Activated CD8-positive, alpha-beta T cell treated with anti-CD3 and anti-CD28 coated beads for 36 hours (primary cell): ENCODE measurements at regions not wholly inside any gene's neighbourhood (a gene's known extent, or its start where the extent isn't known, plus 50 kb on each side); places are given as distances from the start of the nearest gene placed in this dataset.
"Not testable (repeated sequence)": the region's sequence is repeated elsewhere in the genome, so short reads cannot be mapped to it uniquely, and the experiment has no call there.

Experiments
- ATAC-seq: fragments of 200-7000 bp; cut with Tn5 transposase; one replicate; pipeline ENCODE4 v1.10.0; 2021; ENCODE audit warnings: mild to moderate bottlenecking, moderate library complexity
- CTCF ChIA-PET: fragments of 350-600 bp; sonication (Branson Sonifier 250); formaldehyde crosslinking; loops from one replicate; lab custom pipeline; 2021; ENCODE audit warnings: antibody characterized with exemption; lab: Charles Lee
- POLR2A ChIA-PET: fragments of 350-600 bp; sonication (Branson Sonifier 250); formaldehyde crosslinking; loops from one replicate; lab custom pipeline; 2021; ENCODE audit warnings: antibody characterized with exemption; lab: Charles Lee
- DNase-seq: peaks from one replicate; pipeline ENCODE4 v3.0.0-alpha.2; 2020
- H3K27ac Mint-ChIP-seq: one replicate; pipeline ENCODE4 v1.8.0; 2021; ENCODE audit warnings: mild to moderate bottlenecking, mixed read lengths
- H3K27me3 Mint-ChIP-seq: one replicate; pipeline ENCODE4 v1.8.0; 2021; ENCODE audit warnings: mixed read lengths
- H3K36me3 Mint-ChIP-seq: one replicate; pipeline ENCODE4 v1.8.0; 2021; ENCODE audit warnings: low read depth, mixed read lengths
- H3K4me1 Mint-ChIP-seq: one replicate; pipeline ENCODE4 v1.8.0; 2021; ENCODE audit warnings: low read depth, mixed read lengths
- H3K4me3 Mint-ChIP-seq: one replicate; pipeline ENCODE4 v1.8.0; 2021; ENCODE audit warnings: mild to moderate bottlenecking, moderate library complexity, mixed read lengths
- H3K9me3 Mint-ChIP-seq: one replicate; pipeline ENCODE4 v1.8.0; 2021; ENCODE audit warnings: mixed read lengths
- intact Hi-C: fragments of 100-400 bp; cut with micrococcal nuclease; formaldehyde crosslinking; loops from one replicate; pipeline ENCODE4 v1.10.0; 2022
- TF ChIP-seq, protein P1 (sequence below): fragments of 200-600 bp; IDR thresholded peaks from one replicate; pipeline ENCODE4 v1.8.0; 2022; ENCODE audit warnings: antibody characterized with exemption, mild to moderate bottlenecking

DNA sequence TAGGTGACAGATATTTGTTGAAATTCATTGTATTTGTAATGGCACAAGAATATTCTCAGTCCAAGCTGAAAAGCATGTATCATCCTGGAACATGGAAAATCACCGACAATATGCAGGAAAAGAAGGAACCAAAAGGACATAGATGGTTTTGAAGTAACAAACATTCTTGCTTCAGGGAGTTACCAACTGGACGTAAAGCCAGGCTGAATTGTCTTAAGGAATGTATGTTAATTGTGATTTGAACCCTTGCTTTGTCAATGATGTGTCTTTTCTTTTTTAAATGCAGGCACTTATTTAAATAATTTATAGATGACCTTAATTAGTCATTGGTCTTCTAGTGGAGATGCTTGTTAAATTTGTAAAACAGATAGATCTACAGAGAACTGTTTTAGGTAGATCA, 489.4 kb upstream of the ZP4 start:
- Mint-ChIP-seq H3K9me3 (peaks cover 14% of the 10 kb centered on the region), H3K36me3 (no peaks in the 10 kb centered on the region), H3K27ac (no peak overlapping the region), H3K4me1 (no peaks in the 10 kb centered on the region), H3K4me3 (no peak overlapping the region), H3K27me3 (no peaks in the 10 kb centered on the region)
- ATAC-seq = no peak
- intact Hi-C loops = no loop called here
- DNase-seq = no peak
- TF ChIP-seq, protein P1, sequence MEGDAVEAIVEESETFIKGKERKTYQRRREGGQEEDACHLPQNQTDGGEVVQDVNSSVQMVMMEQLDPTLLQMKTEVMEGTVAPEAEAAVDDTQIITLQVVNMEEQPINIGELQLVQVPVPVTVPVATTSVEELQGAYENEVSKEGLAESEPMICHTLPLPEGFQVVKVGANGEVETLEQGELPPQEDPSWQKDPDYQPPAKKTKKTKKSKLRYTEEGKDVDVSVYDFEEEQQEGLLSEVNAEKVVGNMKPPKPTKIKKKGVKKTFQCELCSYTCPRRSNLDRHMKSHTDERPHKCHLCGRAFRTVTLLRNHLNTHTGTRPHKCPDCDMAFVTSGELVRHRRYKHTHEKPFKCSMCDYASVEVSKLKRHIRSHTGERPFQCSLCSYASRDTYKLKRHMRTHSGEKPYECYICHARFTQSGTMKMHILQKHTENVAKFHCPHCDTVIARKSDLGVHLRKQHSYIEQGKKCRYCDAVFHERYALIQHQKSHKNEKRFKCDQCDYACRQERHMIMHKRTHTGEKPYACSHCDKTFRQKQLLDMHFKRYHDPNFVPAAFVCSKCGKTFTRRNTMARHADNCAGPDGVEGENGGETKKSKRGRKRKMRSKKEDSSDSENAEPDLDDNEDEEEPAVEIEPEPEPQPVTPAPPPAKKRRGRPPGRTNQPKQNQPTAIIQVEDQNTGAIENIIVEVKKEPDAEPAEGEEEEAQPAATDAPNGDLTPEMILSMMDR = no peak
- POLR2A ChIA-PET = no interaction called here
- CTCF ChIA-PET = no interaction called here

DNA sequence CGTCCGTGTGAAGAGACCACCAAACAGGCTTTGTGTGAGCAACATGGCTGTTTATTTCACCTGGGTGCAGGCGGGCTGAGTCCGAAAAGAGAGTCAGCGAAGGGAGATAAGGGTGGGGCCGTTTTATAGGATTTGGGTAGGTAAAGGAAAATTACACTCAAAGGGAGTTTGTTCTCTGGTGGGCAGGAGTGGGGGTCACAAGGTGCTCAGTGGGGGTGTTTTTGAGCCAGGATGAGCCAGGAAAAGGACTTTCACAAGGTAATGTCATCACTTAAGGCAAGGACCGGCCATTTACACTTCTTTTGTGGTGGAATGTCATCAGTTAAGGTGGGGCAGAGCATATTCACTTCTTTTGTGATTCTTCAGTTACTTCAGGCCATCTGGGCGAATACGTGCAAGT, 488.7 kb upstream of the ZP4 start:
- intact Hi-C loops, DNase-seq, CTCF ChIA-PET, H3K4me3 Mint-ChIP-seq, ATAC-seq, POLR2A ChIA-PET, H3K27me3 Mint-ChIP-seq, H3K36me3 Mint-ChIP-seq, H3K27ac Mint-ChIP-seq, H3K4me1 Mint-ChIP-seq: not testable (repeated sequence)
- peaks cover 14% of the 10 kb centered on the region for H3K9me3 Mint-ChIP-seq

DNA sequence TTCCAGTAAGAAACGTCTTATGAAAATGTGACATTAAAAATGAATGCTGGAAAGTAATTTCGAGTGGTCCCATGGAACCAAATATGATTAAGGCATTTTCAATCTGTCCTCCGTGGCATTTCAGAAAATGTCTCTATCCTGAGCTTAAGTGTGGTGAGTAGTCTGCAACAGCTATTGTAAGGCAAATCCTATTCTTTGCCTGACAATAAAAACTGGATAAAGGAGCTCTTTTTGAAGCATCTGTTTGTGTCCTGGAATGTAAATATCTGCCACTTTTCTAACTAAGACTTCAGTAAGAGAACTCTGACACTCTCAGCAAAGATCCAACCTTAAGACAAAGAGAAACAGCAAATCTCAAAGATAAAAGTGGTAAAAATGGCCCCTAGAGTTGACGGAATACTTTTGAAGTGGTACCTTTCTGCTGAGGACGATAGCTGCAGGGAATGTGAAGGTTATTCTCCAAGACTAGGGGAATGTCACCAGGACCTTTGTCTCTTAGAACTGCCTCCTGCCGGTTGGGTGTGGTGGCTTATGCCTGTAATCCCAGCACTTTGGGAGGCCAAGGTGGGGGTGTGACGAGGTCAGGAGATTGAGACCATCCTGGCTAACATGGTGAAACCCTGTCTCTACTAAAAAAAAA, 486.7 kb upstream of the ZP4 start:
- ATAC-seq (no peak), DNase-seq (no peak)
- TF ChIP-seq, protein P1 = no peak
- no peak overlapping the region for H3K4me3 Mint-ChIP-seq
- peaks cover 14% of the 10 kb centered on the region for H3K9me3 Mint-ChIP-seq
- H3K27me3 Mint-ChIP-seq = no peaks in the 10 kb centered on the region
- no peak overlapping the region for H3K27ac Mint-ChIP-seq
- H3K36me3 Mint-ChIP-seq = no peaks in the 10 kb centered on the region
- ChIA-PET CTCF (no interaction called here), POLR2A (no interaction called here)
- no peaks in the 10 kb centered on the region for H3K4me1 Mint-ChIP-seq
- intact Hi-C loops = no loop called here

DNA sequence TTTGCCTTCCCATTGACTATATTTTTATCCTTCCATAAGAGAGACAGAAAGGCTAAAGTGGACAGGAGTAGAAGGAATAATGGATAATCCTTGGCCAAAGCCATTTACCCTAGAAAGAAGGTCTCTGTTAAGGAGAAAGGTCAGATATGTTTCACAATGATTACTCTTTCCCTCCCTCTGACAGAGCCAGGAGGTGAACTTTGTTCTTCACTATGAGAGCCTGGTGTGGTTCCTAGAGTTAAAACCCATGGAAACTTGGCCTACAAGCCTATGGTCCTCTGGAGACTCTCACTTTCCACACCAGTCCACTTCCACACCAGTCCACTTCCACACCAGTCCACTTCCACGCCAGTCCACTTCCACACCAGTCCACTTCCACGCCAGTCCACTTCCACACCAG, 479.9 kb upstream of the ZP4 start:
- Mint-ChIP-seq H3K27me3 (no peaks in the 10 kb centered on the region), H3K4me3 (no peak overlapping the region), H3K36me3 (no peaks in the 10 kb centered on the region), H3K9me3 (peaks cover 13% of the 10 kb centered on the region), H3K4me1 (no peaks in the 10 kb centered on the region), H3K27ac (no peak overlapping the region)
- ATAC-seq (no peak), DNase-seq (no peak)
- intact Hi-C loops = no loop called here
- POLR2A ChIA-PET = no interaction called here
- TF ChIP-seq, protein P1 = no peak
- CTCF ChIA-PET = no interaction called here

DNA sequence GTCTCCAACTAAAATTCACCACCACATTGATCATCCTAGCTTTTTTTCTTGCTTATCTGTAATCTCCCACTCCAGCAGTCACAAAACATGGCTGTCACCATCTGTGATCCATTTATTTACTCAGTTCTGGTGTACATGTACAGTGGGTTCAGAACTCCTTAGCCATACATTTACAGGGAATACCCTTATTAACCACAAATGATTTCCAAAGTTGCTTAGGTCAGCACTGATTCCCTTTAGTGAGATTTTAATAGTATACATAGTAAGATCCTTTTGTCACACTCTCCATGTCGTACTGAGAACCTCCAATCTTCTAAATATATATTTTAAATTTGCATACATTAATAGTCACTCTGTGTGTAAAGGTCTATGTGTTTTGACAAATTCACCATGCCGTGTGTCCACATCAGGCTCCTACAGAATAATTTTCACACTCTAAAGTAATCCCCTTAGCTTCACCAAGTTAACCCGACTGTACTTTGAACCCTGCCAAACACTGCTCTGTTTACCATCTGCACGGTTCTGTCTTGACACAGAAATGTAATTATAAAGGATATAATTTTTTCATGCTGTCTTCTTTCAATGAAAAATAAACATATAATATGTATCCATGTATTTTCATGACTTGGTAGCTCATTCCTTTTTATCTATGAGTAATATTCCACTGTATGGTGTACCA, 473.6 kb upstream of the ZP4 start:
- H3K4me3 Mint-ChIP-seq = no peak overlapping the region
- H3K9me3 Mint-ChIP-seq = peaks cover 10% of the 10 kb centered on the region
- TF ChIP-seq, protein P1 = no peak
- ChIA-PET POLR2A (no interaction called here), CTCF (no interaction called here)
- DNase-seq (no peak), ATAC-seq (no peak)
- H3K27me3 Mint-ChIP-seq = no peaks in the 10 kb centered on the region
- H3K27ac Mint-ChIP-seq = no peak overlapping the region
- intact Hi-C loops = no loop called here
- no peaks in the 10 kb centered on the region for H3K36me3 Mint-ChIP-seq
- no peaks in the 10 kb centered on the region for H3K4me1 Mint-ChIP-seq
